HG02938 (cell line): ENCODE measurements at regions not wholly inside any gene's neighbourhood (a gene's known extent, or its start where the extent isn't known, plus 50 kb on each side); places are given as distances from the start of the nearest gene placed in this dataset.
"Not testable (repeated sequence)": the region's sequence is repeated elsewhere in the genome, so short reads cannot be mapped to it uniquely, and the experiment has no call there.

ENCODE experiments used
- ATAC-seq: cut with Tn5 transposase; IDR thresholded peaks from one replicate; pipeline ENCODE4 v1.9.1; 2021; ENCODE audit warnings: mild to moderate bottlenecking, moderate library complexity; ENCODE audit not compliant: unreplicated experiment

- no peak for ATAC-seq
These were observed 452.1 kb upstream of the RPS6KA3 start for GRCh38 chrX:20718592-20719380.

DNA sequence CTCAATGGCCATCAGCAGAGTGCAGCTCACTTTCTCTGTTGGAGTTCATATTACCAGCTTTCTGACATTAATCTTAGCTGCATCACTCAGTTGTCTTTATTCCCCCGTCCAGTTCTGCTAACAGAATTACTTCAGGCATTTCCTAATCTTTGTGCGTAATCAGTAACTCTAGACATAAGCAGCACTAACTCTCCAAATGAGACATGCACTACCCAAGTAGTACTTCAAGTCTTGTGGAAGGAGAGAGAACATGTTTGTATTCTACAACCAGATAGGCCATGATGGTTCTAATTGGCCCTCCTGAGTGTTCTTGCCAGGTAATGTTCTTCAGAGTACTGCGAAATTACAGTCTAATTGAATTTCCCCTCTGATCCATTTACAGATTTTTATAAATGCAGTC is 448.5 kb upstream of the RPS6KA3 start:
- no peak for ATAC-seq

GRCh38 chrX:20712811-20713210 is 446.1 kb upstream of the RPS6KA3 start:
- ATAC-seq, result no peak

GRCh38 chrX:20711366-20711765 is 444.7 kb upstream of the RPS6KA3 start:
- ATAC-seq, result no peak

DNA sequence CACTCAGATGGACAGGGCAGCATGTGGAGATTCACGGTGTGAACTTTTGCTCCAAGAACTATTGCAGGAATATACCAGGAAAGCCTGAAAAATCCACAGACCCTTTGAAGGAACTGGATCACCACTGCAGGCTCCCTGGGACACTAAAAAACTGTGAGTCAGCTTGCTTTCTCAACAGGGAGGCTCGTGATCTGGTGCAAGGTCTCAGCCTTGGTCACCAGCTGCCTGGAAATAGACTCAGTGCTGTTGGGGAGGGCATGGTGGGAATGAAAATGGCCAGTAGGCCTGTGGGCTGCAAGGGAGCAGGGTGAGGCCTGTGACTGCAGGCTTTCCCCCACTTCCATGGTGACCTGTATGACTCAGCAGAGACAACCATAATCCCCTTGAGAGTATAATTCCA is 426.4 kb upstream of the RPS6KA3 start:
- ATAC-seq, result no peak

DNA sequence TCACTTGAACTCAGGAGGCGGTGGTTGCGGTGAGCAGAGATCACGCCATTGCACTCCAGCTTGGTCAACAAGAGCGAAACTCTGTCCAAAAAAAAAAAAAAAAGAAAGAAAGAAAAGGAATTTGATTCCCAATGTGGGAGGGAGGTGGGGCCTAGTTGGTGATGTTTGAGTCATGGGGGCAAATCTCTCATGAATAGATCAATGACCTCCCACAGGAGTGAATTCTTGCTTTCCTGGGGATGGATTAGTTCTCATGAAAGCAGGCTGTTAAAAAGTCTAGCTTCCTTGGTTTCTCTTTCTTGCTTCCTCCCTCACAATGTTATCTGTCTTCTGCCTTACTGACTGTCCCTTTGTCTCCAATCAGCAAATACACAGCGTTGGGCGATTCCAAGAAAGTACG is 419.5 kb upstream of the RPS6KA3 start:
- ATAC-seq, result no peak

DNA sequence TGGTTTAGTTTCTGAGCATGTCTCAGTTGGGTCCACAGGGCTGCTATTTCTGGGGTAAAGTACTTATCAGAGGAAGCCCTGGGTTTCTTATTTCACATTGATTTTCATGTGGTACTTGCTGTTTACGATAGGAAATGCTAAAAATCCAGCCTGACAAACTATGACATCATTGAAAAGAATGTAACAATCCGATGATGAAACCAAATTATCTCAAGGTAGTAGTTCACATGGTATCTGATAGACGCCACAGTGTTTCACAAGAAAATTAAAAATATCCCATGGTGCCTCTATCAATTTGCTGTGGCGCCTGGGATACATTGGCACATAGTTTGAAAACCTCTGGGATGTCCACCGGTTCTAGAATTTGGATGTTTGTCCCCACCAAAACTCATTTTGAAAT is 418.9 kb upstream of the RPS6KA3 start:
- no peak for ATAC-seq

GRCh38 chrX:20681683-20682082 is 415.0 kb upstream of the RPS6KA3 start:
- no peak for ATAC-seq

- ATAC-seq, result no peak
These were observed 414.3 kb upstream of the RPS6KA3 start for GRCh38 chrX:20680998-20681397.

- no peak for ATAC-seq
These were observed 405.8 kb upstream of the RPS6KA3 start for GRCh38 chrX:20672476-20672875.

DNA sequence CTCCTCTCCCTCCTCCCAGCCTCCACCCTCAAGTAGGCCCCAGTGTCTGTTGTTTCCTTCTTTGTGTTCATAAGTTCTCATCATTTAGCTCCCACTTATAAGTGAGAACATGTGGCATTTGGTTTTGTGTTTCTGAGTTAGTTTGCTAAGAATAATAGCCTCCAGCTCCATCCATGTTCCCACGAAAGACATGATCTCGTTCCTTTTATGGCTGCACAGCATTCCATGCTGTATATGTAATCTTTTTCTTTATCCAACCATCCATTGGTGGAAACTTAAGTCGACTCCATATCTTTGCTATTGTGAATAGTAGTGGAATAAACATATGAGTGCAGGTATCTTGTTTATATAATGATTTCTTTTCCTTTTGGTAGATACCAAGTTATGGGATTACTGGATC is 405.0 kb upstream of the RPS6KA3 start:
- not testable (repeated sequence) for ATAC-seq

DNA sequence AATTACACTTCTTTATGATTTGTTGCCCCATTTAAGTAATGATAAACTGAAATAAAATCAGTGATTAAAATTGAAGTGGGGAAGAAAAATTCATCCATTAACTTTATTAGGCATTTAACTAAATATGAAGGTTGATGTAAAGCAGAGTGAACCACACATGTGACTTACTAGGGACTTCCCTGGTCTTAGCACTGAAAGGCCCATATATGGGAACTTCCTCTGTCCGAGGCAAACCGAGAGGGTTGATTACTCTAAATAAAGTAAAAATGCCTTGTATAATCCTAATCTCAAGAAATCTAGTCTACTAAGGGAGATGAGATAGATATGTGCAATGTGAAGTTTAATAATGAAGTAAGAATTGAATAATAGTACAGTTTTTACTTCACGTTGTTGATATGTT is 403.9 kb upstream of the RPS6KA3 start:
- ATAC-seq, result no peak

DNA sequence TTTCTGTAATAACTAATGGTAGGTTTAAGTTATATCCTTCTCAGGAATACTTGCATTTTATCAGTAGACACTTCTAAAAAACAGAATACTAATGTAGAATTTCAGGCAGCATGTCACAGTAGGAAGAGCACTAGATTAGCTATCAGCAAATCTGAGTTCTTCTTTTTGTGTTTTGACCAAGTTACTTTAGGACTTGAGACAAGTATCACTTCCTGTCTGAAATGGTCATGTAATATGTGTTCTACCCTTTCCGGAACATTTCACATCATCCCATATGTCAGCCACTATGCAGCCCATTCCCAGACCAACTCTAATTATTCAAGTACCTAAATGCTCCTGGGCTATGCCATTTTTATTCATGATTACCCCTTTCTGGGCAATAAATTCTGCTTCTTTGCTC is 401.8 kb upstream of the RPS6KA3 start:
- ATAC-seq, result no peak

GRCh38 chrX:20666331-20666730 is 399.6 kb upstream of the RPS6KA3 start:
- no peak for ATAC-seq

DNA sequence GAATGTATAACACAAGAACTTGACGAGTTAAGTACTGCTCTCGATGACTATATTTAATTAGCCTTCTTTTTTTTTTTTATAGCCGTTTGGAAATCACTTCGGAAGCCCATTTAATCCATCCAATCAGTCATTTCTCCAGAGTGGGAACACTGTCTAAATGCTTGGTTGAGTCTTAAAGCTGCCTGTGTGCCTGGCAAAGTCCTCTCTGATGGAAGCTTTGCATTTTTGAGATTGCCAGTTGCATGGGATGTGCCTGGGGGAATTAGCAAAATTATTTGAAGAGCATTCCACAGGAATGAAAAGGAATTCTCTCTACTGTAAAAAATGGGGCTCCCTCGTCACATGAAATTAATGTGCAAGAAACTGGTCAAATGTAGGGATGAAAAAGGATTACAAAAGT is 398.8 kb upstream of the RPS6KA3 start:
- ATAC-seq, result no peak

DNA sequence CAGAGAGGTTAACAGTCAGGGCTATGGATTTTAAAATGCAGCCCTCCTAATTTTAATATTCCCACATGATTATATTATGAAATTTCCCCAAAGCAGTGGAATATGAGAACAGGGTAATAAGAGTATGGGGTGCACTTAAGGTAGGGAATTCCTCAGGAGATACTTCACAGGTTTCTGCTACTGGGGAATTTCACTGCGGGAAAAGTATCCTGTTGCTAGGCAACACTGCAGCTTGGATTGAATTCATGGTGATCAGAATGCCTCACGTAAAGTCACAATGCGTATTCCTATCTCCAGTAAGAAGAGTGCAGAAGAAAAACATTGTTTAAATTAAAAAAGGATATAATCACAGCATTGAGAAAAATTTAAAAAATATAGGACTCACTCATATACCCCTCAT is 398.1 kb upstream of the RPS6KA3 start:
- no peak for ATAC-seq

DNA sequence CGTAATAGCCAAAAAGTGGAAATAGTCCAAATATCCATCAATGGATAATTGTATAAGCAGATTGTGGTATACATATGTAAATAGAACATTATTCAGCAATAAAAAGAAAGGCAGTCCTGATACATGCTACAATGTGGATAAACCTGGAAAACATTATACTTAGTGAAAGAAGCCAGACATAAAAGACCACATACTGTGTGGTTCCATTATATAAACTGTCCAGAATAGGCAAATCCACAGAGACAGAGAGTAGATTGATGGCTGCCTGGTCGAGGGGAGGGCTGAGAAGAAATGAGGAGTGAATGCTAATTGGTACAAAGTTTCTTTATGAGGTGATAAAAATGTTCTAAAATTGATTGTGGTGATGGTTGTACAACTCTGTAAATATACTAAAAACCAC is 397.4 kb upstream of the RPS6KA3 start:
- ATAC-seq, result no peak

GRCh38 chrX:20663336-20663735 is 396.6 kb upstream of the RPS6KA3 start:
- ATAC-seq, result no peak

GRCh38 chrX:20656721-20657120 is 390.0 kb upstream of the RPS6KA3 start:
- no peak for ATAC-seq

DNA sequence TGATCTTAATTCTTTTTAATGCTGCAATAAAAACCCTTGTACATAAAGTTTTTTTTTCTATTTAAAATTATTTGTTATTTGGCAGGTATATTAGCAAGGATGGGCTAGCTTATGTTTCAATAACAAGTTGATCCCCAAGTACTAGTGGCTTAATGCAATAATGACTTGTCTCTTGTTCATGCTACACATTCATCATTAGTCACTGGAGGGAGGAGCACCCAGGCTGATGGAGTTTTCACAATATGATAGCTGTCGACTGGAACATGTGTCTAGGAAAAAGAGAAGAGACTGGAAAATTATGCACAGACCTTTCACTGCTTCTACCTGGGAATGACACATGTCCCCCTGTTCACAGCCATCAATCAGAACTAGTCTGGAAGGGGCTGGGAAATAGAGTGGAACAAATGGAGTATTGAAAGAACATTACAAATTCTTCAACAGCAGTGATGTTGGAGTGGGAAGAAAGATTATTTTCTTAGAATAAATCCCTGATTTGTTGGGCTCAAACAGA is 387.9 kb upstream of the RPS6KA3 start:
- no peak for ATAC-seq

DNA sequence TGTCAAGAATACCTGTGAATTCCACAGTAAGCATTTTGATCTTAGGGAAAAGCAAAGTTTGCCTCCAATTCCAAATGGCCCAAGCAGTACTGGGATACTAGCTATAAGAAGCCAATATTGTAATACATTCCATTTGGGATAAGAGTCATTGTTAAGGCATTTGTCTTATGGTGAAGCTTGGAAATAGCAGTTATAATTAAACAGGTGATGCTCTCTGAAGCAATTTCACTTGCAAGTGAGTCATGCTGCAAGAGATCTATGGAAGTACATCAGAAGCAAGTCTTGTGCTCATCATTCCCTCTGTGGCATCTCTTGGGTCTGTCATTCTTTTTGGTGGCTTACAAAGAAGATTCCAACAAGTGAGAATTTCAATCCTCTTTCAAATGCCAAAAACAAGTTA is 386.4 kb upstream of the RPS6KA3 start:
- ATAC-seq, result no peak

DNA sequence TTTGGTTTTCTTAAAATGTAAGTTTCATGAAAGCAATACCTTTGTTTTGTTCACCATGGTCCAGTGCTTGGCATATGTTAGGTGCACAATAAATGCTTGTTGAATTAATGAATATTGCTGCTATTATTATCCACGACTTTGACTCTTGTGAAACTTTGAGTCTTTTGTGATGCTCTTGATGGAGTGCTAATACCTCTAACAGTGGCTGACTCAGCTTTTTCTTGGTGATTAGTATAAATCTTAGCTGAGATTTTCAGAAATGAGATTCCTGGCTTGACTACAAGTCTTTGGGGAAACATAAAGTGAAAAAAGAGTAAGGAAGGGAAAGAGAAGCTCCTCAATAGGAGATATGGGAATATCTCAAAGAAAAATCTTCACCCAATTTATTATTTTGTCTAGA is 375.2 kb upstream of the RPS6KA3 start:
- no peak for ATAC-seq

DNA sequence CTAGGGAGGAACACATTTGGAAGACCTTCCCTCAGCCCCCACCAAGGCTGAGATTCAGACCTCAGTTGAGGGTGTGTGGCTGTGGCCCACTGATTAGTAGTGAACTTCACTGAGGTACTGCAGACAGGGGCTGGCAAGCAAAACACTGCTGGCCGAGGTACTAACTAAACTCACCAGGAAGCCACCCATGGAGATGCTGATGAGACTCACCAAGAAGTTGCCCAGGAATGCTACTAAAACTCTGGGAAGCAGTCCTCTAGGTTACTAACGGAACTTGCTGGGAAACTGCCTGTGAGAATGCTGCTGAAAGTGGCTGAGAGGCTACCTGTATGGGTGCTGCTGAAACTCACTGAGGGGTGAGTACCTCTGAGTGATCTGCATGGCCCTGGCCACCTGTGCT is 372.4 kb upstream of the RPS6KA3 start:
- ATAC-seq, result no peak
